Adrenal gland (tissue), 9 donors: ENCODE measurements at regions not wholly inside any gene's neighbourhood (a gene's known extent, or its start where the extent isn't known, plus 50 kb on each side); places are given as distances from the start of the nearest gene placed in this dataset.

Experiments
- DNase-seq, 7 donors: peaks; one replicate each; pipeline ENCODE4 v3.0.0-alpha.2; 2019 to 2020
- H3K27ac ChIP-seq, 5 donors: fragments of 200-600 bp; sonication (generic) in 4 of 5; 1 replicate in 3 of 5; 2 replicates in 2 of 5; pipeline versions ENCODE4 v1.5.1 to v1.8.0; 2016 to 2020; ENCODE audit warnings: mild to moderate bottlenecking in 1 of 5
- H3K27me3 ChIP-seq: fragments of 200-600 bp; 2 replicates; pipeline ENCODE4 v1.8.0; 2021
- H3K36me3 ChIP-seq, 2 donors: fragments of 200-600 bp; replicated peaks in 1 of 2; 1 replicate in 1 of 2; 2 replicates in 1 of 2; pipeline versions ENCODE4 v1.5.1 to v1.8.0; 2018 to 2022
- H3K4me1 ChIP-seq, 2 donors: fragments of 200-600 bp; replicated peaks in 1 of 2; 1 replicate in 1 of 2; 2 replicates in 1 of 2; pipeline versions ENCODE4 v1.5.1 to v1.8.0; 2018 to 2021
- H3K4me3 ChIP-seq, 4 donors: fragments of 200-600 bp; sonication (generic) in 3 of 4; one replicate each; pipeline ENCODE4 v1.5.1; 2016 to 2018
- H3K9me3 ChIP-seq, 3 donors: fragments of 200-600 bp; sonication (generic) in 1 of 3; replicated peaks in 1 of 3; 1 replicate in 2 of 3; 2 replicates in 1 of 3; pipeline versions ENCODE4 v1.5.1 to v1.8.0; 2016 to 2021
- CTCF ChIP-seq, 6 experiments: fragments of 450-650 bp in 4 of 6; fragments of 200-600 bp in 2 of 6; sonication (generic) in 1 of 6; IDR thresholded peaks; 1 replicate in 5 of 6; 2 replicates in 1 of 6; pipeline versions ENCODE4 v1.5.1 to v1.8.0; 2016 to 2021; ENCODE audit warnings: antibody characterized with exemption in 6 of 6, mild to moderate bottlenecking in 2 of 6, moderate library complexity in 1 of 6
- POLR2A ChIP-seq, 2 donors: fragments of 450-650 bp; IDR thresholded peaks; one replicate each; pipeline ENCODE4 v1.6.1; 2017; ENCODE audit warnings: antibody characterized with exemption in 2 of 2, mild to moderate bottlenecking in 2 of 2, moderate library complexity in 1 of 2
- WGBS, 4 donors: extraction: QIAGEN DNeasy Blood & Tissue Kit in 2 of 4; methylation state at CpG; one replicate each; pipeline versions ENCODE4 v1.1.5 to v1.1.7; 2013 to 2017; 5-methylcytosine and 5-hydroxymethylcytosine counted together
- intact Hi-C, 2 donors: fragments of 100-400 bp; cut with DNase I; formaldehyde crosslinking; loops; one replicate each; pipeline versions ENCODE4 v1.14.1 to v1.15.0; 2022 to 2023
- donor health status: healthy with polysubstance abuse.
- donor health status: Bipolar disorder and iron deficiency.
- donor health status: DM: yes; HTN: yes; CAD: no.
- donor health status: DM: no; HTN: no; CAD: no.
- donor health status: DM: no; HTN: no; CAD: no.

GRCh38 chr5:56637321-56637920 is 177.9 kb upstream of the MAP3K1 start:
- intact Hi-C loops = no loop called here
- 46 to 54% (median 51%) methylated on average over 3 of the region's 3 CpGs for WGBS, 4 donors
- H3K4me1 ChIP-seq = no peaks in the 10 kb centered on the region
- H3K9me3 ChIP-seq = no peaks in the 10 kb centered on the region
- H3K27ac ChIP-seq = no peak overlapping the region
- H3K4me3 ChIP-seq = no peak overlapping the region
- TF ChIP-seq POLR2A (IDR thresholded peaks at IDR 0.05) (no peak), CTCF (IDR thresholded peaks at IDR 0.05) (no peak)
- no peak for DNase-seq
- H3K36me3 ChIP-seq = no peaks in the 10 kb centered on the region
- H3K27me3 ChIP-seq = no peaks in the 10 kb centered on the region

GRCh38 chr5:56633950-56634349 is 181.4 kb upstream of the MAP3K1 start:
- intact Hi-C loops = no loop called here
- H3K4me1 ChIP-seq = no peaks in the 10 kb centered on the region
- H3K27ac ChIP-seq = no peak overlapping the region
- no peaks in the 10 kb centered on the region for H3K36me3 ChIP-seq
- no peaks in the 10 kb centered on the region for H3K27me3 ChIP-seq
- DNase-seq = no peak
- no peak for TF ChIP-seq CTCF (IDR thresholded peaks at IDR 0.05)
- no peak for TF ChIP-seq POLR2A (IDR thresholded peaks at IDR 0.05)
- 83 to 100% (median 84%) methylated on average over 1 of the region's 1 CpG; no CpG with 5 or more reads in 1 of the 4 donors for WGBS, 4 donors
- H3K4me3 ChIP-seq = no peak overlapping the region
- no peaks in the 10 kb centered on the region for H3K9me3 ChIP-seq

- H3K4me3 ChIP-seq = no peak overlapping the region
- DNase-seq = no peak
- H3K27me3 ChIP-seq = no peaks in the 10 kb centered on the region
- no peaks in the 10 kb centered on the region for H3K4me1 ChIP-seq
- H3K27ac ChIP-seq = no peak overlapping the region
- WGBS, 4 donors = 67 to 80% (median 75%) methylated on average over 1 of the region's 1 CpG
- TF ChIP-seq CTCF (IDR thresholded peaks at IDR 0.05) (no peak), POLR2A (IDR thresholded peaks at IDR 0.05) (no peak)
- intact Hi-C loops = no loop called here
- no peaks in the 10 kb centered on the region for H3K36me3 ChIP-seq
- H3K9me3 ChIP-seq = no peaks in the 10 kb centered on the region
These were observed 182.4 kb upstream of the MAP3K1 start for GRCh38 chr5:56632939-56633338.

- no peaks in the 10 kb centered on the region for H3K4me1 ChIP-seq
- intact Hi-C loops = no loop called here
- WGBS, 4 donors = 54 to 59% (median 58%) methylated on average over 2 of the region's 2 CpGs
These were observed 183.2 kb upstream of the MAP3K1 start for GRCh38 chr5:56632199-56632598.

More at GRCh38 chr5:56632199-56632598, 183.2 kb upstream of the MAP3K1 start:
- TF ChIP-seq CTCF (IDR thresholded peaks at IDR 0.05) (no peak), POLR2A (IDR thresholded peaks at IDR 0.05) (no peak)
- H3K27me3 ChIP-seq = no peaks in the 10 kb centered on the region
- no peaks in the 10 kb centered on the region for H3K9me3 ChIP-seq
- H3K36me3 ChIP-seq = no peaks in the 10 kb centered on the region
- no peak overlapping the region for H3K27ac ChIP-seq
- H3K4me3 ChIP-seq = no peak overlapping the region
- DNase-seq = no peak
